Gastroesophageal sphincter (tissue), 3 donors: ENCODE measurements at regions not wholly inside any gene's neighbourhood (a gene's known extent, or its start where the extent isn't known, plus 50 kb on each side); places are given as distances from the start of the nearest gene placed in this dataset.

Experiments
- EP300 ChIP-seq: sonication (generic); formaldehyde crosslinking; IDR thresholded peaks from one replicate; pipeline ENCODE4 v1.6.1; 2017; ENCODE audit warnings: antibody characterized with exemption, mild to moderate bottlenecking
- POLR2A ChIP-seq, 2 donors: fragments of 450-650 bp; IDR thresholded peaks; one replicate each; pipeline ENCODE4 v1.6.1; 2017; ENCODE audit warnings: antibody characterized with exemption in 2 of 2, mild to moderate bottlenecking in 2 of 2, moderate library complexity in 1 of 2
- POLR2AphosphoS5 ChIP-seq: sonication (generic); formaldehyde crosslinking; IDR thresholded peaks from one replicate; pipeline ENCODE4 v1.6.1; 2017; ENCODE audit warnings: antibody characterized with exemption
- TF ChIP-seq, protein P1 (sequence below), 4 experiments: fragments of 200-600 bp in 2 of 4; fragments of 450-650 bp in 2 of 4; sonication (generic) in 1 of 4; IDR thresholded peaks; one replicate each; pipeline ENCODE4 v1.5.1; 2017 to 2019; ENCODE audit warnings: antibody characterized with exemption in 4 of 4, mild to moderate bottlenecking in 2 of 4, moderate library complexity in 2 of 4

DNA sequence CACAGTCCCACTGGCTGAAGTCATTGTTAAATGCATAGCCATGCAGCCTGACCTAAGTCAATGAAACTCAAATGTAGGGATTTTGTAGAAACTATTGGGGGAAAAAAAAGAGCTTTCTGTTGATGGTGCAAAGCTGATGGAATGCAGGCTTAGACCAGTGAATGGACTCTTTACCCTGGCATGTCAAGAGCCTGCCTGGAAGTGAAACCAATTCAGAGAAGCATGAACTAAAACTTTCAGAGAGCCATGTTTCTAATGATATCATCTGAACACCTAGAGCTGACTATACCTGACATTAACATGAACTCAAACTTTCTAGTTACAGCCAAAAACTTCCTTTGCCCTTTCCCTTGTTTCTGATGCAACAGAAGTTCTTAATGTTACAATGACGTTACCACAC is 89.0 kb downstream of the APIP start:
- TF ChIP-seq, protein P1, sequence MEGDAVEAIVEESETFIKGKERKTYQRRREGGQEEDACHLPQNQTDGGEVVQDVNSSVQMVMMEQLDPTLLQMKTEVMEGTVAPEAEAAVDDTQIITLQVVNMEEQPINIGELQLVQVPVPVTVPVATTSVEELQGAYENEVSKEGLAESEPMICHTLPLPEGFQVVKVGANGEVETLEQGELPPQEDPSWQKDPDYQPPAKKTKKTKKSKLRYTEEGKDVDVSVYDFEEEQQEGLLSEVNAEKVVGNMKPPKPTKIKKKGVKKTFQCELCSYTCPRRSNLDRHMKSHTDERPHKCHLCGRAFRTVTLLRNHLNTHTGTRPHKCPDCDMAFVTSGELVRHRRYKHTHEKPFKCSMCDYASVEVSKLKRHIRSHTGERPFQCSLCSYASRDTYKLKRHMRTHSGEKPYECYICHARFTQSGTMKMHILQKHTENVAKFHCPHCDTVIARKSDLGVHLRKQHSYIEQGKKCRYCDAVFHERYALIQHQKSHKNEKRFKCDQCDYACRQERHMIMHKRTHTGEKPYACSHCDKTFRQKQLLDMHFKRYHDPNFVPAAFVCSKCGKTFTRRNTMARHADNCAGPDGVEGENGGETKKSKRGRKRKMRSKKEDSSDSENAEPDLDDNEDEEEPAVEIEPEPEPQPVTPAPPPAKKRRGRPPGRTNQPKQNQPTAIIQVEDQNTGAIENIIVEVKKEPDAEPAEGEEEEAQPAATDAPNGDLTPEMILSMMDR (IDR thresholded peaks at IDR 0.05), result no peak
- no peak for TF ChIP-seq POLR2A (IDR thresholded peaks at IDR 0.05)
- no peak for TF ChIP-seq POLR2AphosphoS5
- no peak for TF ChIP-seq EP300
